A549 (cell line): ENCODE measurements at regions not wholly inside any gene's neighbourhood (a gene's known extent, or its start where the extent isn't known, plus 50 kb on each side); places are given as distances from the start of the nearest gene placed in this dataset.

Source experiments
- ATAC-seq, 2 experiments: fragments of 200-7000 bp in 1 of 2; fragments of >200 bp in 1 of 2; cut with Nextera tagmentation in 1 of 2; cut with Tn5 transposase in 1 of 2; 3 replicates each; pipeline versions ENCODE4 v1.8.0 to v1.9.1; 2018 to 2020; ENCODE audit warnings: mild to moderate bottlenecking in 1 of 2, moderate library complexity in 1 of 2
- CTCF ChIA-PET: fragments of 300-600 bp; sonication (Branson Sonifier 250); formaldehyde crosslinking; extraction: SDS; loops from one replicate; lab custom pipeline; 2021; ENCODE audit warnings: antibody characterized with exemption, inconsistent platforms; lab: Yijun Ruan, JAX
- POLR2A ChIA-PET: fragments of 350-600 bp; formaldehyde crosslinking; extraction: SDS; loops from one replicate; lab custom pipeline; 2021; ENCODE audit warnings: antibody characterized with exemption, inconsistent platforms; lab: Yijun Ruan, JAX
- DNase-seq, 2 experiments: peaks; one replicate each; pipeline versions ENCODE4 v3.0.0 to v3.0.0-alpha.2; 2011 to 2016; ENCODE audit warnings: low read depth in 1 of 2, low spot score in 1 of 2
- FAIRE-seq: peaks from 2 replicates; lab custom pipeline; 2011; peaks lifted over from hg19 to GRCh38; lab: Jason Lieb, UNC
- H3K27ac ChIP-seq, 2 experiments: fragments of >200 bp; sonication (Bioruptor Twin); formaldehyde crosslinking; 3 replicates each; pipeline ENCODE4 v1.5.1; 2016 to 2017
- H3K4me1 ChIP-seq: fragments of >200 bp; sonication (Bioruptor Twin); formaldehyde crosslinking; 3 replicates; pipeline ENCODE4 v1.6.1; 2016
- H3K4me2 ChIP-seq: fragments of >200 bp; sonication (Bioruptor Twin); formaldehyde crosslinking; 3 replicates; pipeline ENCODE4 v1.6.1; 2016
- H3K4me3 ChIP-seq: fragments of >200 bp; sonication (Bioruptor Twin); formaldehyde crosslinking; 3 replicates; pipeline ENCODE4 v1.5.1; 2016
- H3K9me3 ChIP-seq: fragments of >200 bp; sonication (Bioruptor Twin); formaldehyde crosslinking; 3 replicates; pipeline ENCODE4 v1.6.1; 2016
- BCL3 ChIP-seq: fragments of >200 bp; sonication (Bioruptor Twin); formaldehyde crosslinking; IDR thresholded peaks from 3 replicates; pipeline ENCODE4 v1.6.1; 2016
- CBX8 ChIP-seq: fragments of 200-600 bp; sonication (generic); IDR thresholded peaks from 2 replicates; pipeline ENCODE4 v1.6.1; 2016
- CEBPB ChIP-seq, 2 experiments: fragments of >200 bp in 1 of 2; sonication (Bioruptor Twin) in 1 of 2; formaldehyde crosslinking in 1 of 2; IDR thresholded peaks; 2 replicates each; pipeline ENCODE4 v1.6.1; 2012 to 2016
- CHD4 ChIP-seq: fragments of 200-600 bp; sonication (generic); IDR thresholded peaks from 2 replicates; pipeline ENCODE4 v1.6.1; 2016; ENCODE audit warnings: antibody characterized with exemption, mild to moderate bottlenecking, borderline replicate concordance
- EHF ChIP-seq: fragments of 250-450 bp; sonication (Bioruptor Pico); IDR thresholded peaks from 2 replicates; pipeline ENCODE4 v1.5.0; 2020; ENCODE audit warnings: mild to moderate bottlenecking
- EHMT2 ChIP-seq: fragments of 200-600 bp; sonication (generic); IDR thresholded peaks from 2 replicates; pipeline ENCODE4 v1.6.1; 2016; ENCODE audit warnings: antibody characterized with exemption, low read depth, mild to moderate bottlenecking, moderate library complexity
- FOXS1 ChIP-seq: fragments of 250-450 bp; sonication (Bioruptor Pico); IDR thresholded peaks from 2 replicates; pipeline ENCODE4 v1.5.0; 2020; ENCODE audit warnings: mild to moderate bottlenecking, moderate library complexity
- HDAC2 ChIP-seq: fragments of 200-600 bp; sonication (generic); IDR thresholded peaks from 2 replicates; pipeline ENCODE4 v1.6.1; 2016
- HMGXB4 ChIP-seq: fragments of 250-450 bp; sonication (Bioruptor Pico); IDR thresholded peaks from 2 replicates; pipeline ENCODE4 v1.5.0; 2021; ENCODE audit warnings: mild to moderate bottlenecking, moderate library complexity, borderline replicate concordance
- HOXA7 ChIP-seq: fragments of 250-450 bp; sonication (Bioruptor Pico); IDR thresholded peaks from 2 replicates; pipeline ENCODE4 v1.5.0; 2020; ENCODE audit warnings: mild to moderate bottlenecking, moderate library complexity
- HOXB5 ChIP-seq: fragments of 250-450 bp; sonication (Bioruptor Pico); IDR thresholded peaks from 2 replicates; pipeline ENCODE4 v1.5.0; 2020; ENCODE audit warnings: mild to moderate bottlenecking, moderate library complexity
- JUN ChIP-seq, 2 experiments: fragments of >200 bp; sonication (Bioruptor Twin); formaldehyde crosslinking; IDR thresholded peaks; 2 replicates in 1 of 2; 3 replicates in 1 of 2; pipeline ENCODE4 v1.6.1; 2016 to 2017
- KDM5A ChIP-seq: fragments of 200-600 bp; sonication (generic); IDR thresholded peaks from 2 replicates; pipeline ENCODE4 v1.6.1; 2016; ENCODE audit warnings: antibody characterized with exemption, mild to moderate bottlenecking
- MAZ ChIP-seq: fragments of 150-350 bp; IDR thresholded peaks from 2 replicates; pipeline ENCODE4 v1.6.1; 2014; ENCODE audit warnings: antibody characterized with exemption, low read depth, low read length, borderline replicate concordance
- PBX3 ChIP-seq: IDR thresholded peaks from 2 replicates; pipeline ENCODE4 v1.6.1; 2012
- POLR2AphosphoS2 ChIP-seq: conservative IDR thresholded peaks from 2 replicates; pipeline ENCODE4 v1.6.1; 2012; ENCODE audit warnings: low read length, improper control_type of control experiment, inconsistent platforms
- RAD21 ChIP-seq, 2 experiments: fragments of >200 bp in 1 of 2; sonication (Bioruptor Twin) in 1 of 2; formaldehyde crosslinking in 1 of 2; IDR thresholded peaks in 1 of 2; conservative IDR thresholded peaks in 1 of 2; 2 replicates in 1 of 2; 3 replicates in 1 of 2; pipeline ENCODE4 v1.6.1; 2012 to 2018; ENCODE audit warnings: inconsistent platforms in 1 of 2
- RCOR1 ChIP-seq: fragments of 150-350 bp; IDR thresholded peaks from 2 replicates; pipeline ENCODE4 v1.6.1; 2014; ENCODE audit warnings: antibody characterized with exemption, low read length, low read depth
- SREBF2 ChIP-seq: fragments of 450-650 bp; IDR thresholded peaks from 2 replicates; pipeline ENCODE4 v1.6.1; 2014; ENCODE audit warnings: mild to moderate bottlenecking, moderate library complexity
- TFCP2L1 ChIP-seq: fragments of 250-450 bp; sonication (Bioruptor Pico); IDR thresholded peaks from 2 replicates; pipeline ENCODE4 v1.5.0; 2021; ENCODE audit warnings: mild to moderate bottlenecking
- ZC3H11A ChIP-seq: fragments of 450-650 bp; IDR thresholded peaks from 2 replicates; pipeline ENCODE4 v1.6.1; 2014; ENCODE audit warnings: antibody characterized with exemption, mild to moderate bottlenecking
- ZFP36 ChIP-seq: fragments of 450-650 bp; IDR thresholded peaks from 2 replicates; pipeline ENCODE4 v1.6.1; 2014; ENCODE audit warnings: borderline replicate concordance; ENCODE audit not compliant: partially characterized antibody
- WGBS: methylation state at CpG from one replicate; pipeline ENCODE4 v1.1.6; 2017; ENCODE audit errors: missing lambda C conversion rate; 5-methylcytosine and 5-hydroxymethylcytosine counted together
- TF ChIP-seq, protein P1 (sequence below): IDR thresholded peaks from 2 replicates; pipeline ENCODE4 v1.6.1; 2012
- TF ChIP-seq, protein P2 (sequence below): IDR thresholded peaks from 2 replicates; pipeline ENCODE4 v1.6.1; 2012; ENCODE audit warnings: low read depth, borderline replicate concordance

DNA sequence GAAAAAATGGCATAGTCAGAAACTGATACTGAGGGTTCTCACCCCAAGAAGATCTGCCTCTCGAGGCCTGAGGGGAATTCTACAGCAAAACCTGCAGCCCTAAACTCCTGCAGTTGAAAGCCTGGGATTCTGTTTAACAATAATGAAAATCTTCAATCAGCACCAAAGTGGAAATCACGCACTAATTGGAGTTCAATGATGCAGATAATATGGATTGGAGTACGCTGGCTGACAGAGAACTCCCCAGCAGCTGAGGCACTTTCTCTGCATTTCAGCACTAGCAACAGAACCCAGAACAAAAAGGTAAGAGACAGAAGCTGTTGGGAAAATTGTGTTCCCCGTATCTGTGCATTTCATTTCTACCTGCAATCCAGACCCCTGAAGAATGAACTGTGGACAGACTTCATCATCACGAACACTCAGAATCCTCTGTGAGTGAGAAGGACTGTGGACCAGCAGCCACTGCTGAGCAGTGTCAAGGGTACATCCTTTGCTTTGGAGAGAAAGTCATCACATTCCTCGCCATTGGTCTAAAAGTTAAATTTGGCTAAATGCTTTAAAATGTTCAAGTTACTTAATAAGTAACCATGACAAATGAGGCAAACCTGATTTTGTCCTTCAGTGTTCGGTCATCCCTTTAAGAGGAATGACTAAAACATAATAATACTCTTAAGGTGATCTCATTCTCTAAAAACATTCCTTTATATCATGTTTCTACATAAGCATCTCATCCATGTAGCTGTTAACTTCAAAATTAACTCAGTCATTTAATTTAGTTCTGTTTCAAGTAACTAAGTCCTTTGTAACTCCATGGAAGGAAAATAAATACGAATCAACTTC, 126.1 kb downstream of the GAS1 start (continued):
- TF ChIP-seq, protein P1, sequence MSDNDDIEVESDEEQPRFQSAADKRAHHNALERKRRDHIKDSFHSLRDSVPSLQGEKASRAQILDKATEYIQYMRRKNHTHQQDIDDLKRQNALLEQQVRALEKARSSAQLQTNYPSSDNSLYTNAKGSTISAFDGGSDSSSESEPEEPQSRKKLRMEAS = no peak

DNA sequence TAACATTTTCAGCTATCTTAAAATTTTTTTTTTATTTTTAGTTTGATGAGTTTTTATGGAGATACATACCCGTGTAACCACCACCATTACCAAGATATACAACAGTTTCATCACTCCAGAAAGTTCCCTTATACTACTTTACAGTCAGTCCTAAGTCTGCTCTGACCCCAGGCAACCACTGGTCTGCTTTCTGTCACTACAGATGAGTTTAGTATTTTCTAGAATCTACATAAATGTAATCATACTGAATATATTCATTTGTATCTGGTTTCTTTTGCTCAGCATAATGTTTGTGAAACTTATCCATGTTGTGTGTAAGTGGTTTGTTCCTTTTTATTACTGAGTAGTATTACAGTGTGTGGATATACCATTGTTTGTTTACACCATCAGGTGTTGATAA, 127.8 kb downstream of the GAS1 start:
- CTCF ChIA-PET = no interaction called here
- H3K4me2 ChIP-seq = no peak overlapping the region

DNA sequence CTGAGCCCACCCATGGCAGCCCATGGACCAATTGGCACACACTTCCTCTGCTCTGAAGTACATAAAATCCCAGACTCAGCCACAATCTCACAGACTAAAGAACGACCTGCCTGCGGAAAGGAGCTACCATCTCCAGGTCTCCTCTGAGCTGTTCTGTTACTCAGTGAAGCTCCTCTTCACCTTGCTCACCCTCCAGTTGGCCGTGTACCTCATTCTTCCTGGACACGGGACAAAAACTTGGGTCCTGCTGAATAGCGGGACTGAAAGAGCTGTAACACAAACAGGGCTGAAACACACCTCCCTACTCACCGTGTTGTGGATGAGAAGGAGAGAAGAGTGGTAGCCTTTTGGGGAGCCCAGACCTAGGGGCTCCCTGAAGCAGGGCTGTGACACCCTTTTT, 128.7 kb downstream of the GAS1 start:
- H3K4me1 ChIP-seq = no peaks in the 10 kb centered on the region
- DNase-seq (no peak), FAIRE-seq (no peak), ATAC-seq (no peak)
- CTCF ChIA-PET = no interaction called here
- H3K9me3 ChIP-seq = no peaks in the 10 kb centered on the region
- no peak overlapping the region for H3K27ac ChIP-seq
- POLR2A ChIA-PET = no interaction called here
- 6% methylated on average over 6 of the region's 6 CpGs for WGBS
- no peak overlapping the region for H3K4me2 ChIP-seq
- TF ChIP-seq SREBF2 (no peak), HDAC2 (no peak), HOXA7 (CRISPR knock-in tag) (no peak), EHF (CRISPR knock-in tag) (no peak), BCL3 (no peak), POLR2AphosphoS2 (no peak), RAD21 (conservative IDR thresholded peaks at IDR 0.05 in 1 of 2, IDR thresholded peaks at IDR 0.05 in 1 of 2) (no peak), PBX3 (no peak), KDM5A (no peak), HOXB5 (CRISPR knock-in tag) (no peak), ZC3H11A (no peak), TFCP2L1 (no peak), ZFP36 (no peak), FOXS1 (CRISPR knock-in tag) (no peak)
- TF ChIP-seq, protein P1 = no peak
- no peak overlapping the region for H3K4me3 ChIP-seq

More for the DNA sequence above, 127.8 kb downstream of the GAS1 start:
- no peak for TF ChIP-seq CBX8
- TF ChIP-seq, protein P2, sequence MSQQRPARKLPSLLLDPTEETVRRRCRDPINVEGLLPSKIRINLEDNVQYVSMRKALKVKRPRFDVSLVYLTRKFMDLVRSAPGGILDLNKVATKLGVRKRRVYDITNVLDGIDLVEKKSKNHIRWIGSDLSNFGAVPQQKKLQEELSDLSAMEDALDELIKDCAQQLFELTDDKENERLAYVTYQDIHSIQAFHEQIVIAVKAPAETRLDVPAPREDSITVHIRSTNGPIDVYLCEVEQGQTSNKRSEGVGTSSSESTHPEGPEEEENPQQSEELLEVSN = no peak
- TF ChIP-seq HMGXB4 (CRISPR knock-in tag) = no peak
- TF ChIP-seq CHD4 = no peak
- no peak for TF ChIP-seq JUN (IDR thresholded peaks at IDR 0.05)
- no peak for TF ChIP-seq MAZ
- TF ChIP-seq KDM5A = no peak
- no peak for TF ChIP-seq EHMT2
- no peak for TF ChIP-seq HOXB5 (CRISPR knock-in tag)
- no peak for TF ChIP-seq RCOR1
- no peak for TF ChIP-seq ZC3H11A
- no peak for TF ChIP-seq CEBPB (IDR thresholded peaks at IDR 0.05)
- no peak for TF ChIP-seq SREBF2
- ATAC-seq (no peak), FAIRE-seq (no peak), DNase-seq (no peak)
- Histone ChIP-seq H3K9me3 (no peaks in the 10 kb centered on the region; the same call in 2 of the 3 replicates), H3K27ac (no peak overlapping the region), H3K4me3 (no peak overlapping the region), H3K4me1 (no peaks in the 10 kb centered on the region)
- POLR2A ChIA-PET = no interaction called here
- WGBS = 0% methylated on average over 1 of the region's 1 CpG
